ENCODE measurements at regions not wholly inside any gene's neighbourhood (a gene's known extent, or its start where the extent isn't known, plus 50 kb on each side); places are given as distances from the start of the nearest gene placed in this dataset.

DNA sequence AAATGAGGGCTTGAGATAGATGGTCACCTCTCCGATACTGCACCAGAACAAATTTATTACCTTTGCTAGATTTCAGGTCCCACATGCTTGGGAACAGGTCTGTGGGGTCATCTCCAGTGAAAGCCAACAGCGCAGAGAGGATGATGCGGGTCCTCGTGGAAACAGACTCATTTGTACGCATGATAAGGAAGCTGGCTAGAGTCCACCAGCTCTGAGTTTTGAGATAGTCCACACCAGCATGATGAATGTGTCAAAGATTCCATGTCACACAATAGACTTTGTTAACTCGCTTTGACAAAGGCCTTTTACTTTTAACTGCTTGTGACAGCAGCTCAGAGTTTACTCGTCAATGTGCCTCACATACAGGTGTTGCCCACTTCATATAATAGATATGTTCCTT lies 105.4 kb upstream of the TBCA start:
- TF ChIP-seq HNRNPUL1 (IDR thresholded peaks at IDR 0.05; ENCODE audit: low read length) = no peak
- TF ChIP-seq KDM5B (IDR thresholded peaks at IDR 0.05; ENCODE audit: insufficient replicate concordance, low read depth, low read length) = no peak
- TF ChIP-seq, protein P1, sequence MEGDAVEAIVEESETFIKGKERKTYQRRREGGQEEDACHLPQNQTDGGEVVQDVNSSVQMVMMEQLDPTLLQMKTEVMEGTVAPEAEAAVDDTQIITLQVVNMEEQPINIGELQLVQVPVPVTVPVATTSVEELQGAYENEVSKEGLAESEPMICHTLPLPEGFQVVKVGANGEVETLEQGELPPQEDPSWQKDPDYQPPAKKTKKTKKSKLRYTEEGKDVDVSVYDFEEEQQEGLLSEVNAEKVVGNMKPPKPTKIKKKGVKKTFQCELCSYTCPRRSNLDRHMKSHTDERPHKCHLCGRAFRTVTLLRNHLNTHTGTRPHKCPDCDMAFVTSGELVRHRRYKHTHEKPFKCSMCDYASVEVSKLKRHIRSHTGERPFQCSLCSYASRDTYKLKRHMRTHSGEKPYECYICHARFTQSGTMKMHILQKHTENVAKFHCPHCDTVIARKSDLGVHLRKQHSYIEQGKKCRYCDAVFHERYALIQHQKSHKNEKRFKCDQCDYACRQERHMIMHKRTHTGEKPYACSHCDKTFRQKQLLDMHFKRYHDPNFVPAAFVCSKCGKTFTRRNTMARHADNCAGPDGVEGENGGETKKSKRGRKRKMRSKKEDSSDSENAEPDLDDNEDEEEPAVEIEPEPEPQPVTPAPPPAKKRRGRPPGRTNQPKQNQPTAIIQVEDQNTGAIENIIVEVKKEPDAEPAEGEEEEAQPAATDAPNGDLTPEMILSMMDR (IDR thresholded peaks at IDR 0.05 in 2 of 3, conservative IDR thresholded peaks at IDR 0.05 in 1 of 3; ENCODE audit: insufficient read depth in 2 of 3, low read depth in 1 of 3, low read length in 3 of 3) = no peak
- TF ChIP-seq U2AF2 (optimal IDR thresholded peaks at IDR 0.05; ENCODE audit: low read depth, low read length) = no peak
- no peak for TF ChIP-seq POLR3A (IDR thresholded peaks at IDR 0.05; ENCODE audit: borderline replicate concordance, extremely low read depth, insufficient read depth, insufficient read length)
- no peak for TF ChIP-seq MECOM (CRISPR knock-in tag; IDR thresholded peaks at IDR 0.05)
- no peak for TF ChIP-seq ZNF217 (CRISPR knock-in tag; IDR thresholded peaks at IDR 0.05)
- peak; percentile 83 for TF ChIP-seq DPF2 (IDR thresholded peaks at IDR 0.05)
- no peak for TF ChIP-seq MBD2 (IDR thresholded peaks at IDR 0.05; ENCODE audit: borderline replicate concordance, low read depth)
- TF ChIP-seq, protein P2, sequence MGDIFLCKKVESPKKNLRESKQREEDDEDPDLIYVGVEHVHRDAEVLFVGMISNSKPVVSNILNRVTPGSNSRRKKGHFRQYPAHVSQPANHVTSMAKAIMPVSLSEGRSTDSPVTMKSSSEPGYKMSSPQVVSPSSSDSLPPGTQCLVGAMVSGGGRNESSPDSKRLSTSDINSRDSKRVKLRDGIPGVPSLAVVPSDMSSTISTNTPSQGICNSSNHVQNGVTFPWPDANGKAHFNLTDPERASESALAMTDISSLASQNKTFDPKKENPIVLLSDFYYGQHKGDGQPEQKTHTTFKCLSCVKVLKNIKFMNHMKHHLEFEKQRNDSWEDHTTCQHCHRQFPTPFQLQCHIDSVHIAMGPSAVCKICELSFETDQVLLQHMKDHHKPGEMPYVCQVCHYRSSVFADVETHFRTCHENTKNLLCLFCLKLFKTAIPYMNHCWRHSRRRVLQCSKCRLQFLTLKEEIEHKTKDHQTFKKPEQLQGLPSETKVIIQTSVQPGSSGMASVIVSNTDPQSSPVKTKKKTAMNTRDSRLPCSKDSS (IDR thresholded peaks at IDR 0.05; ENCODE audit: low read depth, partially characterized antibody) = no peak
